Brain microvascular endothelial cell (primary cell): ENCODE measurements at regions not wholly inside any gene's neighbourhood (a gene's known extent, or its start where the extent isn't known, plus 50 kb on each side); places are given as distances from the start of the nearest gene placed in this dataset.
"Not testable (repeated sequence)": the region's sequence is repeated elsewhere in the genome, so short reads cannot be mapped to it uniquely, and the experiment has no call there.

Experiments
- DNase-seq: peaks from one replicate; pipeline ENCODE4 v3.0.0-alpha.2; 2020
- H3K27ac ChIP-seq: fragments of 250-450 bp; sonication (Bioruptor Pico); 2 replicates; pipeline ENCODE4 v1.5.1; 2020; ENCODE audit warnings: mild to moderate bottlenecking, moderate library complexity
- H3K27me3 ChIP-seq: fragments of 250-450 bp; sonication (Bioruptor Pico); replicated peaks from 2 replicates; pipeline ENCODE4 v1.5.1; 2020; ENCODE audit warnings: mild to moderate bottlenecking
- H3K36me3 ChIP-seq: fragments of 250-450 bp; sonication (Bioruptor Pico); replicated peaks from 2 replicates; pipeline ENCODE4 v1.5.1; 2020; ENCODE audit warnings: mild to moderate bottlenecking
- H3K4me3 ChIP-seq: 2 replicates; pipeline ENCODE4 v1.5.1; 2011; ENCODE audit warnings: low read depth, mild to moderate bottlenecking, control low read depth, low read length, moderate library complexity
- in situ Hi-C: cut with HindIII; loops from 2 replicates; pipeline ENCODE4 v1.10.0; 2017; ENCODE audit warnings: low sequenced_read_pairs, low pct_ligation_motif_present
- TF ChIP-seq, protein P1 (sequence below): IDR thresholded peaks from 2 replicates; pipeline ENCODE4 v1.5.1; 2011; ENCODE audit warnings: low read depth, mild to moderate bottlenecking, moderate library complexity, low read length, control low read depth, inconsistent platforms; ENCODE audit errors: missing control alignments

GRCh38 chr13:74732736-74733385 is 598.7 kb upstream of the KLF12 start:
- no peak overlapping the region for H3K4me3 ChIP-seq
- H3K27me3 ChIP-seq, result no peaks in the 10 kb centered on the region
- H3K27ac ChIP-seq, result no peak overlapping the region
- DNase-seq, result no peak
- in situ Hi-C loops, result no loop called here
- TF ChIP-seq, protein P1, sequence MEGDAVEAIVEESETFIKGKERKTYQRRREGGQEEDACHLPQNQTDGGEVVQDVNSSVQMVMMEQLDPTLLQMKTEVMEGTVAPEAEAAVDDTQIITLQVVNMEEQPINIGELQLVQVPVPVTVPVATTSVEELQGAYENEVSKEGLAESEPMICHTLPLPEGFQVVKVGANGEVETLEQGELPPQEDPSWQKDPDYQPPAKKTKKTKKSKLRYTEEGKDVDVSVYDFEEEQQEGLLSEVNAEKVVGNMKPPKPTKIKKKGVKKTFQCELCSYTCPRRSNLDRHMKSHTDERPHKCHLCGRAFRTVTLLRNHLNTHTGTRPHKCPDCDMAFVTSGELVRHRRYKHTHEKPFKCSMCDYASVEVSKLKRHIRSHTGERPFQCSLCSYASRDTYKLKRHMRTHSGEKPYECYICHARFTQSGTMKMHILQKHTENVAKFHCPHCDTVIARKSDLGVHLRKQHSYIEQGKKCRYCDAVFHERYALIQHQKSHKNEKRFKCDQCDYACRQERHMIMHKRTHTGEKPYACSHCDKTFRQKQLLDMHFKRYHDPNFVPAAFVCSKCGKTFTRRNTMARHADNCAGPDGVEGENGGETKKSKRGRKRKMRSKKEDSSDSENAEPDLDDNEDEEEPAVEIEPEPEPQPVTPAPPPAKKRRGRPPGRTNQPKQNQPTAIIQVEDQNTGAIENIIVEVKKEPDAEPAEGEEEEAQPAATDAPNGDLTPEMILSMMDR, result no peak
- no peaks in the 10 kb centered on the region for H3K36me3 ChIP-seq

- TF ChIP-seq, protein P1, result no peak
- in situ Hi-C loops, result no loop called here
- H3K27me3 ChIP-seq, result no peaks in the 10 kb centered on the region
- no peaks in the 10 kb centered on the region for H3K36me3 ChIP-seq
- DNase-seq, result no peak
- no peak overlapping the region for H3K4me3 ChIP-seq
- no peak overlapping the region for H3K27ac ChIP-seq
These were observed 597.5 kb upstream of the KLF12 start for GRCh38 chr13:74731731-74732130.

- DNase-seq, result no peak
- Histone ChIP-seq H3K36me3 (no peaks in the 10 kb centered on the region), H3K27me3 (no peaks in the 10 kb centered on the region), H3K4me3 (no peak overlapping the region), H3K27ac (no peak overlapping the region)
- TF ChIP-seq, protein P1, result no peak
- in situ Hi-C loops, result no loop called here
These were observed 596.5 kb upstream of the KLF12 start for GRCh38 chr13:74730556-74731331.

DNA sequence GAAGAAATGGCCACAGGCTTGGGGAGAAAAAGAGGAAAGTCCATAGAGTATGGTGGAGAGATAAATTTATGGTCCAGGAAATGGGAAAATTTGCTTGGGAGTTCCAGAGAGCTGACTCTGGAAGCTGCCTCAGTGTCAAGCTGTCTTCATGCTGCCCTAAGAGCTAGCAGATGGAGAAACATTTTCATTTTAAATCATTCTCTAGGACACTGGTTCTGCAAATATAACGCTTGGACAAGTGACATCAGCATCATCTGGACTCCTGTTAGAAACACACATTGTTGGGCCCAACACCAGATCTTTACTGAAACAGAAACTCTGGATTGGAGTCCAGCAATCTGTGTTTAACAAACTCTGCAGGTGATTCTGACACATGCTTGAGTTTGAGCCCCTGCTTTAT is 592.0 kb upstream of the KLF12 start:
- Histone ChIP-seq H3K27me3 (no peaks in the 10 kb centered on the region), H3K36me3 (no peaks in the 10 kb centered on the region), H3K27ac (no peak overlapping the region), H3K4me3 (no peak overlapping the region)
- in situ Hi-C loops, result no loop called here
- no peak for DNase-seq
- TF ChIP-seq, protein P1, result no peak

- H3K27me3 ChIP-seq, H3K36me3 ChIP-seq, DNase-seq, H3K27ac ChIP-seq, in situ Hi-C loops, H3K4me3 ChIP-seq: not testable (repeated sequence)
These were observed 584.1 kb upstream of the KLF12 start for GRCh38 chr13:74718232-74718842.

GRCh38 chr13:74715718-74716117 is 581.5 kb upstream of the KLF12 start:
- no peaks in the 10 kb centered on the region for H3K27me3 ChIP-seq
- DNase-seq, result no peak
- H3K27ac ChIP-seq, result no peak overlapping the region
- TF ChIP-seq, protein P1, result no peak
- H3K4me3 ChIP-seq, result no peak overlapping the region
- in situ Hi-C loops, result no loop called here
- no peaks in the 10 kb centered on the region for H3K36me3 ChIP-seq
